NCI-H2196 treated with DMSO at 0.1 percent for 48 hours (cell line): ENCODE measurements at regions not wholly inside any gene's neighbourhood (a gene's known extent, or its start where the extent isn't known, plus 50 kb on each side); places are given as distances from the start of the nearest gene placed in this dataset.

Experiments
- DNase-seq: peaks from one replicate; lab custom pipeline; 2025; ENCODE audit not compliant: unreplicated experiment; lab: John Stamatoyannopoulos, UW

DNA sequence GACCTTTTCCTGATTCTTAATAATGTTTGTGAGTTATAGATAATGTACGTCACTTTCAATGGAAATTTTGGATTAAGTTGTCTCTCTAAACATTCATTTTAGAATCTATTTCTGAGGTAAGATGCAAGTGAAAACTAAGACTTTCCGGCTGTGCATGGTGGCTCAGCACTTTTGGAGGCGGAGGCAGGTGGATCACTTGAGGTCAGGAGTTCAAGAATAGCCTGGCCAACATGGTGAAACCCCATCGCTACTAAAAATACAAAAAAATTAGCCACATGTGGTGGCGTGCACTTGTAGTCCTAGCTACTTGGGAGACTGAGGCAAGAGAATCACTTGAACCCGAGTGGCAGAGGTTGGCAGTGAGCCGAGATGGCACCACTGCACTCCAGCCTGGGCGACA is 524.6 kb upstream of the SLIT2 start:
- no peak for DNase-seq

DNA sequence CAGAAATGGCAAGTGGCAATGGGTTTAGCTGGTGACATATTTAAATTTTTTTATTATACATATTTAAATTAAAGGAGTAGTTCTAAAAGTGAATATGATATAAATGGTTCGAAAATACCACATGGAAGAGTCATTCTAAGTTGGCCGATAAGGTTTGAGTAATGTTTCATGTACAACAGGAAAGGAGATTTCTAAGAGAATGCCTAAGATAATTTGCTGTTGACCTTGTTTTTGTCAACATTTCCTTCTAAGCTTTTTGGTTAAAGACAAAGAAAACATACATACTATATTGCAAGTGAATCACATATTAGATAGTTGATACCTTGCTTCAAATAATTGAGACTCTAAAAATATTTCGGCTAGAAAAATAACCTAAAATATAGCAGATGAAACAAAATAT is 526.6 kb upstream of the SLIT2 start:
- DNase-seq = no peak

DNA sequence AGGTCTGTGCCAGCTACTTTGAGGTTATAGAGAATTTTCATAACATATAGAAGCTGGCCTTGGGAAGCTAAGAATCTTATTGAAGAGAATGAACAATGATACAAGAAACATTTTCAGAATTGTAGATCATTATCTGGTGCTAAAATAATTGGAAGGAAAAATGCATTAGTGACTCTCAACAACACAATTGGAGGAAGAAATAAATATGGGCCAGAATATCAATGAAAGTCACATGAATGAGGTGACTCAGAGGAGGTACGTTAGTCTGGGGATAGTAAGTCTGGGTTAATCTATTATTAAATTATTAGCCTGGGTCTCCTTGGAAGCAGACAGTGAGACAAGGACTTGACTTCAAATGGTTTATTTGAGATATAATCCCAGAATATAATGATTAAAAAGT is 529.3 kb upstream of the SLIT2 start:
- no peak for DNase-seq

GRCh38 chr4:19721587-19721986 is 530.1 kb upstream of the SLIT2 start:
- DNase-seq = no peak

GRCh38 chr4:19720610-19721009 is 531.1 kb upstream of the SLIT2 start:
- DNase-seq = no peak

- DNase-seq = no peak
These were observed 531.5 kb upstream of the SLIT2 start for GRCh38 chr4:19720190-19720589.

DNA sequence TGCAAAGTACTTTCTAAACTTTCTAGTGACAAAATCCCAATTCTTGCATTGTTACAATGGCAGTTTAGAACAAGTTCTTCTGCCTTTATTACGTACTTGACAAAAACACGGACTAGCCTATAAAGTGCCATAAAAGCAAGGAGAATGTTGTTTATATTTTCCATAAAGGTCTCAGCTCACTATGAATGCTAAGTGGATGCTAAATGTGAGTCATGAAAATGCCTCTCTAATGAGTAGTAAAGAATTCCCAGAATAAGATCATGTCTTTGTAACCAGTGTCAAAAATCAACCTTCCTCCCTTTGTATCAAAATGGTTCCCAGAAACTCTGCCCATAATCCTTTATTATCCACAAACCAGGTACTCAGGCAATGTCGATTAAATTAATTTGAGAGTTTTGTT is 539.8 kb upstream of the SLIT2 start:
- no peak for DNase-seq

DNA sequence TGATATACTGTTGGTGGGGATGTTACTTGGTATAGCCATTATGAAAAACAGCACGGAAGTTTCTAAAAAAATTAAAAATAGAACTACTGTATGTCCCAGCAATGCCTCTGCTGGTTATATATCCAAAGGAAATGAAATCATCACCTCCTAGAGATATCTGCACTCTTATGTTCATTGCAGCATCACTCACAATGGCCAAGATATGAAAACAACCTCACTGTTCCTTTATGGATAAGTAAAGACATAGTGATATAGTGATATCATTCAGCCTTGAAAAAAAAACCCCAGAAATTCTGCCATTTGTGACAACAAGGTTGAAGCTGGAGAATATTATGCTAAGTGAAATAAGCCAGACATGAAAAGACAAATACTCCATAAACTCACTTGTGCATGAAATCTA is 543.8 kb upstream of the SLIT2 start:
- DNase-seq = no peak

GRCh38 chr4:19703391-19703790 is 548.3 kb upstream of the SLIT2 start:
- no peak for DNase-seq

- no peak for DNase-seq
These were observed 550.7 kb upstream of the SLIT2 start for GRCh38 chr4:19700992-19701391.

DNA sequence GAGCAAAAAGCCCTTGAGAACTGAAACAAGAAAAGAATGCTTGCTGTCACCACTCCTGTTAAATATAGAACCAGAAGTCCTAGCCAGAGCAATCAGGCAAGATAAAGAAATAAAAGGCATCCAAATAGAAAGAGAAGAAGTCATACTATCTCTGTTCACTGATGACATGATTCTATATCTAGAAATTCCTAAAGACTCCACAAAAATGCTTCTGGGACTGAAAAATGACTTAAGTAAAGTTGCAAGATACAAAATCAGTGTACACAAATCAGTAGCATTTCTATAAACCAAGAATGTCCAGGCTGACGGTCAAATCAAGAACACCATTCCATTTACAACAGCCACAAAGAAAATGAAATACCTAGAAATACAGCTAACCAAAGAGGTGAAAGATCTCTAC is 552.7 kb upstream of the SLIT2 start:
- DNase-seq = no peak

GRCh38 chr4:19694812-19695211 is 556.9 kb upstream of the SLIT2 start:
- DNase-seq = no peak

DNA sequence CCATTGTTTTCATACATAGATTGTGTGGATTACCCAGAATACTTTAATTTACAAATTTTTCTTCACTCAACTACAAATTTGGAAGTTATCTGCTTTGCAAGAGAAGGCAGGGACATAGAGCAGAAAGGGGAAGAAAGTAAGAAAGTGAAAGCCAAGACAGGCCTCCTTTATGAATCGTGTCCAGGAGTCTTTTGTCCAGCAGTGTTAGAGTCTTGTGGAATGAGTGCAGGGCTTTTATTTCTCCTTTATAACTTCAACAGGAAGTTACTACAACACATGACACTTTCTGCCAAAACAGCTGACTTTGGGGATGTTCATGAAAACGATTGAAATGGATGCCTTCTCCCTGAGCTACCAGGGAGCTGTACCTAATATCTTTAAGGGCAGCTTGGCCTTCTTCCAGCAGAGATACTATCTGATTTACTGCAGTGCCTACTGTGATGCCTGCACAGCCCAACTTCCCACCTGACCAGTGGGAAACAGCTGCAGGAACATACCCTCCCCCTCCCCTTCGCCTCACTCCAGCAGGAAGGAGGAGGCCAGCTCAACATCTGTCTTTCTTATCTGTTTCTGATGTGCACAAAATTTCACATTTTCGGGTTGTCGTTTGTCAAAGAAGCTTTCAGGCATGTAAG is 557.7 kb upstream of the SLIT2 start:
- DNase-seq = no peak

DNA sequence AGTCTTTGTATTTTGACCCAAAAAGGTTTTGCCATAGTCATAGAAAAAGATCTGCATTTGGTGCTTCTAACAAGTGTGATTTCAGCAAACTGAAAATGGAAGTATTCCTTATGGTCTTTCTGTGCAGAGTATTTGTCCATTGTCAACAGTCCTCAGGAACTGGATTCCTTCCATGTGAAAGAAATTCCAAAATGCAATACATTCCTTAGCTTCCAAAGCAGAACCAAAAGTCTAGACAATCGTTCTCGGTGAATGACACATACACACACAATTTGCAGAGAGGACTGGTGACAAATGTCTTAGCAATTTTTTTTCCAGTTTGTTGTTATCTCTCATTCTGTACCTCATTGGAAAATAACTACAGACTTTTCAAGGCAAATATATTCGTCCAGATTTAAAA is 562.2 kb upstream of the SLIT2 start:
- DNase-seq = no peak

GRCh38 chr4:19686456-19686855 is 565.2 kb upstream of the SLIT2 start:
- DNase-seq = no peak

DNA sequence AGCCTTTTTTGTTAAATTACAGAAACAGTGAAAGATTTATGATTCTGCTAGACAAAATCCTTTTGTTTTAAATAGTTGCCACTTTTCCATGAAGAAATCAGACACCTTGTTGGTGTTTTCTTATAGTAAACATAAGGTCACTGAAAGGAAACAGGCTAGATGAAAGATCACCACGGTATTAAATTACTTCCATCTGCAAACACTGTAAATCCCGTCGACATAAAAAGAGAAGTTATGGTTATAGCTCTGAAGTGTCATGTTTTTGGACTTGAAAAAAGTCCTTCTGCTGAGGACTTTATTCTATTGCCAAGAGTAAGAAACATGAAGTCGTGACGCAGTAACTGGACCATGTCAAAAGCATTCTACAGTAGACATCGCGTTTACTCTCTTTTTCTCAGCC is 567.6 kb upstream of the SLIT2 start:
- DNase-seq = no peak

GRCh38 chr4:19683426-19683825 is 568.3 kb upstream of the SLIT2 start:
- no peak for DNase-seq

DNA sequence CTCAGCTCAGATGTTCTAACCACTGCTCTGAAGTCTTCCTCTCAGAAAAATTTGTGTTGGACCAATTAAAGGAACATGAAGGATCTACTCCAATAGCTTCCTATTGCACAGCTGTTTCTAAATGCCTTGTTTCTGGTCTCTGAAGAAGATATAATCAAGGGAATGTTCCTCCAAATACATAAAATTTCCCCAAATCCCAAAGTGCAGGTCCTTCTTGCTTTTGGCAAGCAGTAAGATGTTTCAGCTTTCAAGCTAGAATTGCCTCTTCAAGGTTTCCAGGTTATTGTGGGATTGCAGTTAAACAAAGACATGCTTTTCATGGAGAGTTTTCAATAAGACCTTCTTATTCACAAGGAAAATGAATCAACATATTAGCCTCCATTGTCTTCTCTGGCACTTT is 574.5 kb upstream of the SLIT2 start:
- DNase-seq = no peak

GRCh38 chr4:19675172-19675811 is 576.4 kb upstream of the SLIT2 start:
- DNase-seq = no peak

DNA sequence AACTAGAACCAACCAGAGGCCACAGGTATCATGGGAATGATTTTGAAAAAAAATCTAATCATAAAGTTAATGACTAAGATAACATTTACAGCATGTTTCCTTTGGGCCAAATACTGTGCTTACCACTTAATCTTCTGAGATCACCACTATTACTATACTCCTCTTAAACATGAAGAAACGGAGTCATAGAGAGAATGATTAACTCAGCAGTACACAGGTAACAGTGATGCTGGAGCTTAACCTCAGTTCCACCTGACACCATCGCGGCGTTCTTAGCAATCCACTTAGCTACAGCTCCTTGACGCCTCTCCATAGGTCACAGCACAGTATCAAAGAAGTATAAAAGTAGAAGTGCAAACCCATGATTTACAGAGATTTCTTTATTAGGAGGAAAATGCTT is 592.6 kb upstream of the SLIT2 start:
- DNase-seq = no peak

DNA sequence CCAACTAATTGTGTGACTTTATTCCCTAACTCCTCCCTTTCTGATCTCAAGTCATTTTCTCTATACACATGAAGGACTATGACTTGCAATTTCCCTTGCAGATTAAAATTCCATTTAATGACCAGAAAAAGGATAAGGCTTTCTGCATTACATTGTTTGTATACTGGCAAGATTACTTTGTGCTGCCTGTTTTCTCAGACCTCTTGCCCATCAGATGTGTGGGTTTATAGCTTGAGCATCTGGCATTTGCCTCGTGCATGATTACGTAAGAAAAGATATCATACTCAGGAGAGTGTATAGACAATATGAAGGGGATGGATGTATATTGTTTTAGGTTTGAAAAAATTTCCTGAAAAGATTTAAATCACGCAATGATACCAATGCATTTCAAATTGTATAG is 593.8 kb upstream of the SLIT2 start:
- no peak for DNase-seq

DNA sequence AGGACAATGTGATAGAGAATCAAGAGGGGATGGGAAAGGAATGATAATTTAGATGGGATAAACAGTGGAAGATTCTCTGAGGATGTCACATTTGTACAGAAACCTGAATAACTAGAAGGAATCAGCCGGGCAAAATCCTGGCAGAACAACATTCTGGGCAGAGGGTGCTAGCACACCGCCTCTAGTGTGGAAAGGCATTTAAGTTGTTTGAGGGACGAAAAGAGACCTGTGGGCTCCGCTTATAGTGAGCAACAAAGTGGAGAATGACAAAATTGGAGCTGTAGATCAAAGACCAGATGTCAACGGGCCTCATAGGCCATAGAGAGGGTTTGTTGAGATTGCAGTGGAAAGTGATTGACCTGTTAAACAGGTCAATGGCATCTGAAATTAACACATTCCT is 596.0 kb upstream of the SLIT2 start:
- no peak for DNase-seq
